Neuron (in vitro differentiated cells): ENCODE measurements at regions not wholly inside any gene's neighbourhood (a gene's known extent, or its start where the extent isn't known, plus 50 kb on each side); places are given as distances from the start of the nearest gene placed in this dataset.
"Not testable (repeated sequence)": the region's sequence is repeated elsewhere in the genome, so short reads cannot be mapped to it uniquely, and the experiment has no call there.

Experiments
- H2AFZ ChIP-seq: one replicate; pipeline ENCODE4 v1.6.1; 2013; ENCODE audit warnings: low read depth, mild to moderate bottlenecking, inconsistent platforms, low read length, moderate library complexity
- H3K27me3 ChIP-seq: one replicate; pipeline ENCODE4 v1.6.1; 2013; ENCODE audit warnings: low read length; ENCODE audit not compliant: insufficient read depth
- H3K36me3 ChIP-seq: one replicate; pipeline ENCODE4 v1.6.1; 2013; ENCODE audit warnings: low read length; ENCODE audit not compliant: insufficient read depth
- H3K4me1 ChIP-seq: one replicate; pipeline ENCODE4 v1.6.1; 2013; ENCODE audit warnings: low read length; ENCODE audit not compliant: insufficient read depth
- H3K4me3 ChIP-seq: 2 replicates; pipeline ENCODE4 v1.5.1; 2013; ENCODE audit warnings: mild to moderate bottlenecking, low read length, moderate library complexity
- H3K9me3 ChIP-seq: one replicate; pipeline ENCODE4 v1.6.1; 2013; ENCODE audit warnings: low read length

DNA sequence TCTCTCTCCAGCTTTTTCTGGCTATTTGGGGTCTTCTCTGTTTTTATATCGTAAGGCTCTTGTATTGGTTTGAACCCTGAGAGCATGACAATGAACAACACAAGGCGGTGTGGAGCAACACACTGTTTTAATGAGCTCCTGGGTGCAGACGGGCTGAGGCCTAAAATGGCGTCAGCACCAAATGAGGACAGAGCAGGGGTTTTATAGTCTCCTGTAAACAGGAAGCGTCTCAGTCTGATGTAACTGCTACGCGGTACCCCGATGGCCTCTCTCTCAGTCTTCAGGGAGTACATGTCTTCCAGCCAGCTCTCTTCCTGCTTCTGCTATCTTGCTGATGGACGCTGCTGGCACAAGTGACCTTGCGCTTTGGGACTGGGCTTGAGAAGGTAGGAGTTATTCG lies 95.9 kb upstream of the CCDC71L start:
- no peak overlapping the region for H2AFZ ChIP-seq
- no peaks in the 10 kb centered on the region for H3K36me3 ChIP-seq
- H3K9me3 ChIP-seq = no peaks in the 10 kb centered on the region

DNA sequence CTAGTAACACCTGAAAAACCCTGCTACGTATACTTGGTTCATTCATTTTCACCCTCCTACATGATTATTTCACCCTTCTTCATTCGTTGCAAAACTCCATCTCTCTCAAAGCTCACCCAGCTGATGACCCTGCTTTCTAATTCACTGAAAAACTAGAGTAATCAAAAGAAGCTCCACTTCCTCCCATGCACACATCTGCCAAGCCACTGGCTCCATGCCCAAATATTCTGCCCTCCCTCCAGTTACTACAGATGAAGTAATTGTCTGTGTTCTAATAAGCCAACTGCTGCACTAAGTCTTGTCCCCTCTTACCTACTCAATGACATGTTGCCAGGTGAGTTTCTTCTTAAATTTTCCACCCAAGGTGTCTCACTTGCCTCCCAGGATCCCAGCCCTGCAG lies 96.9 kb upstream of the CCDC71L start:
- H3K9me3 ChIP-seq = no peaks in the 10 kb centered on the region
- H3K27me3 ChIP-seq = no peaks in the 10 kb centered on the region
- H3K4me3 ChIP-seq = no peak overlapping the region
- H2AFZ ChIP-seq = no peak overlapping the region
- no peaks in the 10 kb centered on the region for H3K4me1 ChIP-seq
- H3K36me3 ChIP-seq = no peaks in the 10 kb centered on the region

More for the DNA sequence above, 95.9 kb upstream of the CCDC71L start:
- no peaks in the 10 kb centered on the region for H3K27me3 ChIP-seq
- no peaks in the 10 kb centered on the region for H3K4me1 ChIP-seq
- no peak overlapping the region for H3K4me3 ChIP-seq

DNA sequence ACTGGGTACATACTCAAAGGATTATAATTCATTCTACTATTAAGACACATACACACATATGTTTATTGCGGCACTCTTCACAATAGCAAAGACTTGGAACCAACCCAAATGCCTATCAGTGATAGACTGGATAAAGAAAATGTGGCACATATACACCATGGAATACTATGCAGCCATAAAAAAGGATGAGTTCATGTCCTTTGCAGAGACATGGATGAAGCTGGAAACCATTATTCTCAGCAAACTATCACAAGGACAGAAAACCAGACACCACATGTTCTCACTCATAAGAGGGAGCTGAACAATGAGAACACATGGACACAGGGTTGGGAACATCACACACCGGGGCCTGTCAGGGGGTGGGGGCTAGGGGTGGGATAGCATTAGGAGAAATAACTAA lies 101.9 kb upstream of the CCDC71L start:
- not testable (repeated sequence) for H3K27me3 ChIP-seq, H3K4me1 ChIP-seq, H3K36me3 ChIP-seq, H3K4me3 ChIP-seq, H3K9me3 ChIP-seq, H2AFZ ChIP-seq

DNA sequence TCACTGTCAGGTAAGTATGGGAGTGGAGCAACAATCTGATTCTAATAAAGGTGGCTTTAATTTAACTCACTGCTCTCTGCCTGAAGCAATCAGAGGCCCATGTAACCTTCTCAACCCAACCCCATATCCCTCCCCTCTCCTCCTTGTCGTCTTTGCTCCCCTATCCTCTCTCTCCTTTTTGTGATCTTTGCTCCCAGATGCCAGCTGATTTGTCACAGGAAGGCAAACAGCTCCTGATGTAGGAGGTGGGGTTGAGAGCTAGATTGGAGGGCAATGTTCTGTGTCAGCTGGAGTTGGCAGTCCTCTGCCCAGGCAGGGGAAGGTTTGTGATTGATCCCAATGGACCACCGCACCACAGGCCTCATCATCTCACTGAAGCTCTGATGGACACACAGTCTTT lies 101.4 kb upstream of the PIK3CG start:
- H3K36me3 ChIP-seq = no peaks in the 10 kb centered on the region
- no peak overlapping the region for H2AFZ ChIP-seq
- no peak overlapping the region for H3K4me3 ChIP-seq
- H3K9me3 ChIP-seq = no peaks in the 10 kb centered on the region
- no peaks in the 10 kb centered on the region for H3K27me3 ChIP-seq
- no peaks in the 10 kb centered on the region for H3K4me1 ChIP-seq

DNA sequence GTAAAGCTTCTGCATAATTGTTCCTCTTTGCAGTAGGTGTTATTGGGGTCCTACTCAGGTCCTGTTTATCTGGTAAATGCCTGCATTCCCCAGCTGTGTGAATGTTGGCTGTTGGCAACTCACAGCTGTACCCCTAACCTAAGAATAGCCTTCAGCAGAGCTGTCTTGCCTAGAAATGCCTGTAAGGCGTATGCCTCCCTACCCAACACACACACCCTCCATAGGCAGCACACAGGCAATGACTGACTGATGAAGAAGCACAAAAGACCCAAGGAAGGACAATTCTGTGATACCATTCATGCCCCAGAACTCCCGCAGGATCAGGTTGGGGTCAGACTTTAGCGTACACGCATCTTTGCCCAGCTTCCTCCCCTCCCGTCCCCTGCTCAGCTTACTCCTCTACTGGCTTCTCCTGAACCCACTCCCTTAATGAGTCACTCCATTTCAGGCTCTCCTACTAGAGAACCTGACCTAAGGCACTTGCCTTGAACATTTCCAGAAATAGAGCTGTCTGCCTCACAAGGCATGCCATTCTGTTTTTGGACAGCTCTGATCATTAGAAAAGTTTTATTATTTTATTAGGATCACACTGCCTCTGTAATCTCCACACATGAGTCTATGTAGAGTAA lies 99.2 kb upstream of the PIK3CG start:
- H3K36me3 ChIP-seq = no peaks in the 10 kb centered on the region
- H3K9me3 ChIP-seq = no peaks in the 10 kb centered on the region
- H3K27me3 ChIP-seq = no peaks in the 10 kb centered on the region
- H3K4me3 ChIP-seq = no peak overlapping the region
- H3K4me1 ChIP-seq = no peaks in the 10 kb centered on the region
- H2AFZ ChIP-seq = no peak overlapping the region

DNA sequence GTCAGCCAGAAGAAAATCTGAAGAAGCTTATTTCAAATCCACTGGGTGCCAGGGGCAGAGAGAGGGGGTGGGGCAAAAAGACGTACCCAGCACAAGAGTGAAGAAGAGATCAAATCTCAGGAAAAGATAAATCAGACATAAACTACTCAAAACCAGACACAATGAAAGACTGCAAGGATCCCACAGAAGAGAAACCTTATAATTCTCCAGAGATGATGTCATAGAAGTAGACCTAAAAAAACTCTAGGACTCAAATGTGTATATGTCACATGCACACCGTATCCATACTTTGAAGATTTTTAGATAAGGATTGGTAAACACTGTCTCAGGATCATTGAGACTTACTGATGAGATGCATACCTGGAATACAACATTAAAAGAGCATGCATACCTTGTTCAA lies 98.5 kb upstream of the PIK3CG start:
- H3K9me3 ChIP-seq = no peaks in the 10 kb centered on the region
- H3K4me1 ChIP-seq = no peaks in the 10 kb centered on the region
- no peak overlapping the region for H3K4me3 ChIP-seq
- H3K27me3 ChIP-seq = no peaks in the 10 kb centered on the region
- H3K36me3 ChIP-seq = no peaks in the 10 kb centered on the region
- H2AFZ ChIP-seq = no peak overlapping the region

DNA sequence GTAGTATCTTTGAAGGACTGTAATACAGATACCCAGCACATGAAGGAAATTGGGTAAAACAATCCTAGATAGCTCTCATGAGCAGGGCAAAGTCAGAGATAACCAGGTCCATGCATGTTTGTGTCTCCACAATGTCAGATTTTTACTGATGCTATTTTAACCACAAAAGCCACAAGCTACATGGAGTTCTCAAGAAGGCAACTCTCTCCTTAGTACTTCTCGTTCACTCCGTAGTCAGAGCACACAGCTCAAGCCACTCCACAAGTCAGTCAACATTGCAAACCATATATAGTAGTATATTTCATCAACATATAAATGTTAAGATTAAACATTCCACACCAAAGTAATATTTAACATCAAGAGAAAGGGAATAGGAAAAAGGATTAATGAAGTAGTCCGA lies 98.0 kb upstream of the PIK3CG start:
- no peaks in the 10 kb centered on the region for H3K27me3 ChIP-seq
- no peaks in the 10 kb centered on the region for H3K36me3 ChIP-seq
- no peaks in the 10 kb centered on the region for H3K4me1 ChIP-seq
- no peaks in the 10 kb centered on the region for H3K9me3 ChIP-seq
- no peak overlapping the region for H2AFZ ChIP-seq
- H3K4me3 ChIP-seq = no peak overlapping the region

DNA sequence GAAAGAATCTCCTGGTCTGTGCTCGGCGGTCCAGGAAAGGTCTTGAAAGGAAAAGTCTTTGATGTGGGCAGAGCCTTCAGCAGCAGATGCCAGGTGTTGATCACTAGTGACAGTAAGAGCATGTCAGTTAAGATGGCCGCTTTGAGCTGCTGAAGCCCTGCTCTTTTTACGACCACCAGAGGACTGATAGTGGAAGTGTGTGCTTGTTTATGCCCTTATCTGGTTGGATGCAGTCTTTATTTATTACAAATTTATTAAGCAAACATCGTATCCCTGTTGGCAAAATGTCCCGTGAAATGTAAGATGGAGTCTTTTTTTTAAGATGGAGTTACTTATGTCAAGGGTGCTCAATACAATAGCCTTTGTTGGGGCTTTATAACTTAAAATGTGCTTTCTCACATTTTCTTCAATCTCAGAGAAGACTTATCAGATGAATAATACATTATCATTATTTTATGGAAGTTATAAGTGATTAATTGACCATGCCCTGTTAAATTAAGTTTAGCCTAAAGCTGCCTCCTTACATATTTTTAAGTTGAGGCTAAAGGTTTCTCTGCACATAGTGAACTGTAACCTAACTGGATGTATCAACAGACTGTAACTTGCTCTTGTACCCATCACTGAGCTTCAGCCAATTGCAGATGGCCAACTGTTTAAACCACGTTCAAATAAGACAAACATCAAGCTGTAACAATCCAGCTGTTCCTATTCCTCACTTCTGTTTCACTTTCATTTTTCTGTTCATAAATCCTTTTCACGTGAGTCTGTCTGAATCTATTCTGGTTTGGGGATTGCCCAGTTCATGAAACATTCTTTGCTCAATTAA lies 97.4 kb upstream of the PIK3CG start:
- Histone ChIP-seq H3K36me3 (no peaks in the 10 kb centered on the region), H3K4me3 (no peak overlapping the region), H3K9me3 (no peaks in the 10 kb centered on the region), H3K27me3 (no peaks in the 10 kb centered on the region), H3K4me1 (no peaks in the 10 kb centered on the region), H2AFZ (no peak overlapping the region)

DNA sequence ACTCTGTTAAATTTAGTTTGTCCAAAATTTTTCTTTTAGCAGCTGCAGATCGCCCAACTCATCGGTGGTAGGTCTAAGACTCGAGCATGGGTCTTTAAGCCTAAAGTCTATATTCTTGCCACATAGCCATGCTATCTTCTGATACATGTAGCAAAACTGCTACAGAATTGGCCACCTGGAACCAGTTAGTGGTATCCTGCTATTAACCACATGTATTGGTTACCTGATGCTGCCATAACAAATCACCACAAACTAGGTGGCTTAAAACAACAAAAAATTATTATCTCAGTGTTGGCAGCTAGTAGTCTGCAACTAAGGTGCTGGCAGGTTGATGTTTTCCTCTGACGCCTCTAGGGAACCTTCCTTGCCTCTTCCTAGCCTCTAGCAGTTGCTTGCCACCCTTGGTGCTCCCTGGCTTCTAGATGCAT lies 96.7 kb upstream of the PIK3CG start:
- Histone ChIP-seq H3K36me3 (no peaks in the 10 kb centered on the region), H2AFZ (no peak overlapping the region), H3K4me3 (no peak overlapping the region), H3K9me3 (no peaks in the 10 kb centered on the region), H3K4me1 (no peaks in the 10 kb centered on the region), H3K27me3 (no peaks in the 10 kb centered on the region)

DNA sequence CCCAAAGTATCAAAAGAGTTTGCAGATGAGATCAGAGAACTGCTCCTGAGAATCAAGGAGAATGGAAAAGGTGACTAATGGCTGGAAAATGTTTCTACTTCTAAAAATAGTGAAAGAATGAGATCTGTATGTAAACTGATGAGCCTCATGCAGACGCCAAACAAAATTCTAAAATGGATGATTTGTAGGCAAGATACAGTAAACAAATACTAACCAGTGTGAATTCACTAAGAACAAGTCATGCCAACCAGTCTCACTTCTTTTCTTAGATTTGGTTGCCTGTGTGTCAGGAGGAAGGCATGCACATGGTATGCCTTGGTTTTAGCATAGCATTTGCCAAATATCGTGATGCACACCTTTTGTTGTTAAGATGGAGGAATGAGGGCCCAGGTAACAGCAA lies 94.9 kb upstream of the PIK3CG start:
- no peaks in the 10 kb centered on the region for H3K36me3 ChIP-seq
- no peaks in the 10 kb centered on the region for H3K27me3 ChIP-seq
- H2AFZ ChIP-seq = no peak overlapping the region
- no peak overlapping the region for H3K4me3 ChIP-seq
- peaks cover 4% of the 10 kb centered on the region for H3K4me1 ChIP-seq
- H3K9me3 ChIP-seq = no peaks in the 10 kb centered on the region

DNA sequence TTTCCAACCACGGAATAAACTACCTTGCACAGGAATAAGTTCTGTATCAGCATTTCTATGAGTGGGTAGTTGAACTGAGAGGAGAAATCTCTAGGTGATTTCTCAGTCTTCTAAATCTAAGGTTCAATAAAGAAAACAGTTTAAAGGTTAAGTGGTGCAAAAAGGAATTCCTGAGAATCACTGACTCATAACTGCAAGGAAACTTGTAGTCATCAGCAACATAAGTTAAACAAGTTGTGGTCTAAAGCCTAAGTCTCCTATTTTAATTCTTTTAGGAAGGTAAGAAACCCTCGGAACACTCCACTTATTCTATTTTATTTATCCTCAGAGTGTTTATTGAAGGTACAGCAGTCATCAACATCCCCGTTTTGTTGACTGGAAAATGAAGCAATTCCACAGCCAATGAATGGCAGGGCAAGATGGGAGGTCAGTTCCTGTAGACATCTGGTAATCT lies 92.4 kb upstream of the PIK3CG start:
- peaks cover 4% of the 10 kb centered on the region for H3K4me1 ChIP-seq
- no peaks in the 10 kb centered on the region for H3K27me3 ChIP-seq
- H3K9me3 ChIP-seq = no peaks in the 10 kb centered on the region
- H2AFZ ChIP-seq = no peak overlapping the region
- H3K36me3 ChIP-seq = no peaks in the 10 kb centered on the region
- H3K4me3 ChIP-seq = no peak overlapping the region

DNA sequence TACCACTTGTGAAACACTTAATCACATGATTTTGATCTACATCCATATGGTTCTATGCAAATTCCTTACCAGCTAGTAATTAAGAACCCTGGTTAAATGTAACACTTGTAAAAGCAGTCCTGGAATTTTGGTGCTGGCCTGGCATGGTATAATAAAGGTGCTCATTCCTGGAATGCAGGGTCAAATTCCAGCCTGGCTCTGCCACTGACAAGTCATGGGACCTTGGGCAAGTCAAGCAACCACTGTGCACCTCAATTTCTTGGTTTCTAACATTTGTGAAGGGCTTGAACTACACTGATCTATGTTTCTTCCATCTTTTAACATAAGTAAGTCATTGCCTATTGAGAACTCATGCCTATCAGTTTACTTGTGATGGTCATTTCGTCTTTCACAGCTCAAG lies 91.9 kb upstream of the PIK3CG start:
- Histone ChIP-seq H3K4me1 (peaks cover 4% of the 10 kb centered on the region), H3K4me3 (no peak overlapping the region), H3K36me3 (no peaks in the 10 kb centered on the region), H2AFZ (no peak overlapping the region), H3K9me3 (no peaks in the 10 kb centered on the region), H3K27me3 (no peaks in the 10 kb centered on the region)

DNA sequence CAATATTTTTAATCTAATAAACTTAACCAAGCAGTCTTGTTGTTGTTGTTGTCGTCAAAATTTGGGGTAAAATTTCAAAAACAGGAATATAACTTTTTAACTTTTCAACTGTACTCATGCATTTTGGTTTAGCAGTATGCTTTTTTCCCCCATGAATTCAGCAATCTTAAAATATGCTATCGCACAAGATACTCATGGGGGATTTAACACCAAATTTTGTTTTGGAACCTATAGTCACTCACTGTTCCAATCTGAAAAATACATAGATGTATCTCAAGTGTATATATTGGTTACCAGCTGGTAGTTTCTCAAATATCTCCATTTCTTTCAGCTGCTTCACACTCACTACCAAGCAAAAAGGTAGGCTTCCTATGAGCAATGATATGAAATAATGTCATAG lies 91.4 kb upstream of the PIK3CG start:
- H3K4me1 ChIP-seq = peaks cover 4% of the 10 kb centered on the region
- no peak overlapping the region for H3K4me3 ChIP-seq
- H3K27me3 ChIP-seq = no peaks in the 10 kb centered on the region
- H2AFZ ChIP-seq = no peak overlapping the region
- no peaks in the 10 kb centered on the region for H3K9me3 ChIP-seq
- no peaks in the 10 kb centered on the region for H3K36me3 ChIP-seq
